HEK293 (cell line): ENCODE measurements at regions not wholly inside any gene's neighbourhood (a gene's known extent, or its start where the extent isn't known, plus 50 kb on each side); places are given as distances from the start of the nearest gene placed in this dataset.
"Not testable (repeated sequence)": the region's sequence is repeated elsewhere in the genome, so short reads cannot be mapped to it uniquely, and the experiment has no call there.

ENCODE experiments used
- CTCF ChIA-PET: fragments of 350-600 bp; formaldehyde crosslinking; extraction: SDS; loops from one replicate; lab custom pipeline; 2021; ENCODE audit warnings: antibody characterized with exemption; lab: Yijun Ruan, JAX
- POLR2A ChIA-PET: fragments of 300-600 bp; formaldehyde crosslinking; extraction: SDS; loops from one replicate; lab custom pipeline; 2020; ENCODE audit warnings: antibody characterized with exemption, inconsistent platforms; lab: Yijun Ruan, JAX
- H3K27ac ChIP-seq: fragments of 200-500 bp; sonication (Bioruptor generic); 2 replicates; pipeline ENCODE4 v1.5.1; 2014; ENCODE audit warnings: low read depth, low read length, control low read depth, inconsistent platforms; ENCODE audit errors: extremely low read depth
- H3K36me3 ChIP-seq, 2 experiments: fragments of 200-500 bp in 1 of 2; sonication (Bioruptor generic) in 1 of 2; 1 replicate in 1 of 2; 2 replicates in 1 of 2; pipeline ENCODE4 v1.5.1; 2014 to 2017; ENCODE audit warnings: inconsistent platforms in 2 of 2, low read length in 2 of 2; ENCODE audit not compliant: control insufficient read depth in 2 of 2, insufficient read depth in 1 of 2
- H3K4me1 ChIP-seq: fragments of 200-500 bp; sonication (Bioruptor generic); 2 replicates; pipeline ENCODE4 v1.5.1; 2014; ENCODE audit warnings: mild to moderate bottlenecking, low read length, inconsistent platforms; ENCODE audit not compliant: control insufficient read depth, insufficient read depth
- H3K4me3 ChIP-seq: 2 replicates; pipeline ENCODE4 v1.5.1; 2011; ENCODE audit warnings: low read depth, mild to moderate bottlenecking, control low read depth, low read length, moderate library complexity
- H3K9me3 ChIP-seq: fragments of 200-500 bp; sonication (Bioruptor generic); 2 replicates; pipeline ENCODE4 v1.5.1; 2014; ENCODE audit warnings: low read depth, low read length, inconsistent platforms; ENCODE audit not compliant: control insufficient read depth, insufficient read depth
- EGR2 ChIP-seq: fragments of 450-650 bp; formaldehyde crosslinking; IDR thresholded peaks from 2 replicates; pipeline ENCODE4 v1.5.1; 2016; ENCODE audit warnings: low read depth, missing biosample characterization, missing genetic modification characterization
- KLF8 ChIP-seq: fragments of 450-650 bp; formaldehyde crosslinking; IDR thresholded peaks from 2 replicates; pipeline ENCODE4 v1.5.1; 2016; ENCODE audit warnings: missing biosample characterization, missing genetic modification characterization
- PRDM10 ChIP-seq: fragments of 450-650 bp; formaldehyde crosslinking; IDR thresholded peaks from 2 replicates; pipeline ENCODE4 v1.5.1; 2016; ENCODE audit warnings: missing biosample characterization, missing genetic modification characterization
- PRDM4 ChIP-seq: fragments of 450-650 bp; formaldehyde crosslinking; IDR thresholded peaks from 2 replicates; pipeline ENCODE4 v1.5.1; 2017; ENCODE audit warnings: missing biosample characterization, missing genetic modification characterization
- SCRT2 ChIP-seq: fragments of 450-650 bp; formaldehyde crosslinking; IDR thresholded peaks from 2 replicates; pipeline ENCODE4 v1.5.1; 2016; ENCODE audit warnings: missing biosample characterization, missing genetic modification characterization
- SETDB1 ChIP-seq: IDR thresholded peaks from one replicate; pipeline ENCODE4 v1.6.1; 2017; ENCODE audit warnings: mild to moderate bottlenecking, low read length, moderate library complexity, mixed read lengths; ENCODE audit not compliant: insufficient read length
- YY2 ChIP-seq: fragments of 450-650 bp; formaldehyde crosslinking; IDR thresholded peaks from 2 replicates; pipeline ENCODE4 v1.5.1; 2016; ENCODE audit warnings: missing biosample characterization, missing genetic modification characterization
- ZBTB49 ChIP-seq: fragments of 450-650 bp; formaldehyde crosslinking; IDR thresholded peaks from 2 replicates; pipeline ENCODE4 v1.5.1; 2016; ENCODE audit warnings: missing biosample characterization, missing genetic modification characterization, low read depth
- ZFHX2 ChIP-seq: fragments of 450-650 bp; formaldehyde crosslinking; conservative IDR thresholded peaks from 2 replicates; pipeline ENCODE4 v1.5.1; 2016; ENCODE audit warnings: missing biosample characterization, missing genetic modification characterization
- ZNF157 ChIP-seq: fragments of 450-650 bp; formaldehyde crosslinking; IDR thresholded peaks from 2 replicates; pipeline ENCODE4 v1.5.1; 2016; ENCODE audit warnings: missing biosample characterization, missing genetic modification characterization
- ZNF274 ChIP-seq, 2 experiments: fragments of 200-500 bp in 1 of 2; fragments of 450-650 bp in 1 of 2; sonication (Bioruptor generic) in 1 of 2; formaldehyde crosslinking in 1 of 2; IDR thresholded peaks; 2 replicates each; pipeline versions ENCODE4 v1.5.1 to v1.6.1; 2014 to 2016; ENCODE audit warnings: borderline replicate concordance in 1 of 2, inconsistent platforms in 1 of 2, low read length in 1 of 2, missing biosample characterization in 1 of 2, missing genetic modification characterization in 1 of 2
- ZNF391 ChIP-seq: fragments of 450-650 bp; formaldehyde crosslinking; IDR thresholded peaks from 2 replicates; pipeline ENCODE4 v1.5.1; 2016; ENCODE audit warnings: low read depth, missing biosample characterization, missing genetic modification characterization, borderline replicate concordance
- ZNF423 ChIP-seq: fragments of 450-650 bp; formaldehyde crosslinking; IDR thresholded peaks from 2 replicates; pipeline ENCODE4 v1.5.1; 2016; ENCODE audit warnings: missing biosample characterization, missing genetic modification characterization
- ZNF561 ChIP-seq: fragments of 450-650 bp; IDR thresholded peaks from 2 replicates; pipeline ENCODE4 v1.5.1; 2018; ENCODE audit warnings: missing biosample characterization, missing genetic modification characterization, borderline replicate concordance
- ZNF571 ChIP-seq: fragments of 450-650 bp; formaldehyde crosslinking; IDR thresholded peaks from 2 replicates; pipeline ENCODE4 v1.5.0; 2017; ENCODE audit warnings: missing biosample characterization, missing genetic modification characterization
- ZNF610 ChIP-seq: fragments of 450-650 bp; formaldehyde crosslinking; IDR thresholded peaks from 2 replicates; pipeline ENCODE4 v1.5.1; 2016; ENCODE audit warnings: missing biosample characterization, missing genetic modification characterization, borderline replicate concordance
- ZNF629 ChIP-seq: fragments of 450-650 bp; formaldehyde crosslinking; IDR thresholded peaks from 2 replicates; pipeline ENCODE4 v1.5.1; 2017; ENCODE audit warnings: missing biosample characterization, missing genetic modification characterization
- ZNF670 ChIP-seq: fragments of 450-650 bp; formaldehyde crosslinking; IDR thresholded peaks from 2 replicates; pipeline ENCODE4 v1.5.1; 2016; ENCODE audit warnings: missing biosample characterization, missing genetic modification characterization, low read depth

- Histone ChIP-seq H3K36me3 (no peaks in the 10 kb centered on the region), H3K27ac (no peak overlapping the region), H3K9me3 (no peaks in the 10 kb centered on the region), H3K4me1 (no peaks in the 10 kb centered on the region), H3K4me3 (no peak overlapping the region)
- ChIA-PET CTCF (no interaction called here), POLR2A (no interaction called here)
- TF ChIP-seq ZNF610 (tag by site-specific recombination) (no peak), PRDM4 (tag by site-specific recombination) (no peak), KLF8 (tag by site-specific recombination) (no peak), PRDM10 (tag by site-specific recombination) (no peak), ZNF670 (tag by site-specific recombination) (no peak), ZNF629 (tag by site-specific recombination) (no peak)
Observed at GRCh38 chr5:99010294-99010693, 81.5 kb upstream of the CHD1 start.

DNA sequence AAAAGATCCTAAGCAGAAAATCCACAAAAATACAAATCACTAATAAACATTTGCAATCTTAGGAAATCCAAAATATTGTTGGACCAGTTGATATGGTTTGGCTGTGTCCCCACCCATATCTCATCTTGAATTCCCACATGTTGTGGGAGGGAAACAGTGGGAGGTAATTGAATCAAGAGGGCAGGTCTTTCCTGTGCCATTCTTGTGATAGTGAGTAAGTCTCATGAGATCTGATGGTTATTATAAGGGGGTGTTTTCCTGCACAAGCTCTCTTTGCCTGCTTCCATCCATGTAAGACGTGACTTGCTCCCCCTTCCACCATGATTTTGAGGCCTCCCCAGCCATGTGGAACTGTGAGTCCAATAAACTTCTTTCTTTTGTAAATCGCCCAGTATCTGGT is 79.2 kb upstream of the CHD1 start:
- H3K4me1 ChIP-seq, H3K27ac ChIP-seq, POLR2A ChIA-PET, H3K4me3 ChIP-seq, H3K9me3 ChIP-seq, H3K36me3 ChIP-seq: not testable (repeated sequence)
- peak; percentile 60 for TF ChIP-seq EGR2 (tag by site-specific recombination)
- peak; percentile 28 for TF ChIP-seq ZFHX2 (tag by site-specific recombination)
- CTCF ChIA-PET: interaction anchor here (1.2 kb wide), 1 partner anchor 25 kb away, joined by 3 read pairs; no protein-coding TSS in a partner anchor

DNA sequence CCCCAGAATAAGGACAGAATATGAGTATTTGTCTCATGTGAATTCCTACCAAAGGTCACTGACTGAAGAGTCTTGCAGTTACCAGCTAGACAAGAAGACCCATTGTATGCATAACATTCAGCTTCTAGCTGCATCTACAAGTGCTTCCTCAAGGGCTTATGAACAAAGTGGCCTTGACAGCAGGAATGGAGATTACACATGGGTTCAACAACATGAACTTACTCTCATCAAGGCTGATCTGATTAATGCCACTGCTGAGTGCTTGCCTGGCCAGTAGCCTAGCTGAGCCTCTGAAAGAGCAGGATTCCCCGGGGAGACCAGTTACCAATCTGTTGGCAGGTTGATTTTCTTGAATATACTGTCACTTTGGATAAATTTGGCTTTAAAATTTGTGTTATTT is 76.7 kb upstream of the CHD1 start:
- no peak for TF ChIP-seq ZNF629 (tag by site-specific recombination)
- TF ChIP-seq ZNF423 (tag by site-specific recombination): no peak
- TF ChIP-seq SETDB1: no peak
- TF ChIP-seq SCRT2: no peak
- TF ChIP-seq ZNF274 (IDR thresholded peaks at IDR 0.05; ENCODE audit: low read length): no peak
- no peak for TF ChIP-seq ZNF274 (tag by site-specific recombination; IDR thresholded peaks at IDR 0.05; ENCODE audit: borderline replicate concordance)
- ChIA-PET CTCF (no interaction called here), POLR2A (no interaction called here)
- Histone ChIP-seq H3K27ac (no peak overlapping the region), H3K4me3 (no peak overlapping the region), H3K9me3 (no peaks in the 10 kb centered on the region), H3K36me3 (no peaks in the 10 kb centered on the region), H3K4me1 (no peaks in the 10 kb centered on the region)

GRCh38 chr5:99004960-99005359 is 76.2 kb upstream of the CHD1 start:
- no peak overlapping the region for H3K27ac ChIP-seq
- H3K9me3 ChIP-seq: no peaks in the 10 kb centered on the region
- H3K4me3 ChIP-seq: no peak overlapping the region
- ChIA-PET CTCF (interaction anchor here (0.8 kb wide), 1 partner anchor 9 kb away, joined by 3 read pairs; no protein-coding TSS in a partner anchor), POLR2A (no interaction called here)
- H3K4me1 ChIP-seq: no peaks in the 10 kb centered on the region
- no peaks in the 10 kb centered on the region for H3K36me3 ChIP-seq
- TF ChIP-seq ZNF571 (tag by site-specific recombination): no peak
- TF ChIP-seq ZBTB49 (tag by site-specific recombination): no peak
- no peak for TF ChIP-seq ZNF157
- TF ChIP-seq ZNF610 (tag by site-specific recombination): no peak
- no peak for TF ChIP-seq ZNF391 (tag by site-specific recombination)
- no peak for TF ChIP-seq ZNF561 (tag by site-specific recombination)
- no peak for TF ChIP-seq YY2 (tag by site-specific recombination)
